Activated CD4-positive, alpha-beta T cell treated with anti-CD3 and anti-CD28 coated beads for 24 hours (primary cell): ENCODE measurements at regions not wholly inside any gene's neighbourhood (a gene's known extent, or its start where the extent isn't known, plus 50 kb on each side); places are given as distances from the start of the nearest gene placed in this dataset.

Experiments used
- DNase-seq, 2 donors: peaks; one replicate each; pipeline ENCODE4 v3.0.0-alpha.2; 2020; ENCODE audit warnings: low read depth in 2 of 2

DNA sequence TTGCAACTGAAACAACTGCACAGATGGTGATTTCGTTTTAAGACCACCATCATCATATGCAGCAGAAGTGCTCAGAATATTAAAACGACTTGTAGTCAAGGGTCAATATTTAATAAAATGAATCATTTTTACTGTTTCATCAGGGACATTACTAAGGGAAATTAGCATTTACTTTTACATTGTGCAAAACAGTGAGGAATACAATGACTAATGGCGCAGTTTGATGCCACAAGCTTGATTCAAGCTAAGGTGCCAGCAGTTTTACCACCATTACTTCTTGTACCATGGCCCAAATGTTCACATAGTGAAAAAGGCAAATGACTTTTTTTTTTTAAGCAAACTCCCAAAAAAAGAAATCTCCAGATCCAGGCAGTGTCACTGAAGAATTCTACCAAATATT is 277.4 kb upstream of the CHRNA7 start:
- no peak for DNase-seq

GRCh38 chr15:31758126-31758525 is 272.2 kb upstream of the CHRNA7 start:
- DNase-seq = no peak

- DNase-seq = no peak
These were observed 262.3 kb upstream of the CHRNA7 start for GRCh38 chr15:31768055-31768454.

- DNase-seq = no peak
These were observed 256.3 kb upstream of the CHRNA7 start for GRCh38 chr15:31774045-31774444.

DNA sequence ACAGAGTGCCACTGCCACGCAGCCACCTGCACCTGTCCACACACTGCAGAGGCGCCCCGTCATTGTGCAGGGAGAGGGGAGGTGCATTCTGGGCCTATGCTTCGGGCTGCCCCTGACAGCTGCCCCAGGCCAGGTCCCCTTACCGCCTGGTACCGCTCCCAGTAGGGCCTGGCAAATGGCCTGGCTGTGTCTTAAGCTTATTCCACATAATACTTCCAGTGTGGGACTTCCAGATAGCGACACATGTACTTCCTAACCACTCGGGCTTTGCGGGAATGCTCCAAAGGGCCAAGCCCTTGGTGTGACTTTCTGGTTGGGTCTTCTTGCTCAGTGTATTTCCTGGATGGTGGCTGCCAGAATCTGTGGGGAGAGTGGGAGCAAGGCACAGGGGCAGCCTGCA is 254.3 kb upstream of the CHRNA7 start:
- no peak for DNase-seq

- no peak for DNase-seq
These were observed 249.1 kb upstream of the CHRNA7 start for GRCh38 chr15:31781261-31781660.

DNA sequence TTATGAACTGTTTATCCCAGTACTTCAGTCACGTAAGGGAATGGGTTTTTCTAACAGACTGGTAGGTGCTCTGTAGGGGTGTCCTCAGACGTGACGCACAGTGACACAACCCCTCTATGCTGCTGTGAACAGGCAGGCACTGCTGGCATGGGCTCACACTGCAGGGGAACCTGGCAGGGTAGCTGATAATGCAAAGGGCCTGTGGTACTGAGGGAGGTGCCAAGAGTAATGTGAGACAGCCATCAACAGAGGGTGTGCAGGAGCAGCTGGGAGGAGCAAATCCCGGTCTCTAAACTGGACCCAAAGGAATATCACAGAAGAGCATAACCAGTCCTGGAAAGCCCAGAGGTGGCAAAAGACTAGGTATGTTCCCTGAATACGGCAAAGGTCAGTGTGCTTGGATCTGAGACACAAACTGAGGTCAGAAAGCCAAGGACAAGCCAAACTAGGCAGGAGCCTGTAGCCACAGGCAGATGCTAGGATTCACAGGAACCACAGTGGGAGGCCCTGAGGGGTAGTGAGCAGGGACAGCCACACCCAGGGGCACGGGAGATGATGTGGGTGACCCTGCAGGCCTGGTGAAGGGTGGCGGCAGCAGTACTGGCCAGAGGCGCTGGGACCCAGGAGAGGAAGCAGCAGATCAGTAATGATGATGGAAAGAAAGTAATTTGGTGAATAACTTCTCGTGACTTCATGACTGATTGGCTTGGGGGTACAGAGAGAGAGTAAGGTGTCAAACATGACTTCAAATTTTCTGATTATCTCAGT is 248.1 kb upstream of the CHRNA7 start:
- DNase-seq = no peak

DNA sequence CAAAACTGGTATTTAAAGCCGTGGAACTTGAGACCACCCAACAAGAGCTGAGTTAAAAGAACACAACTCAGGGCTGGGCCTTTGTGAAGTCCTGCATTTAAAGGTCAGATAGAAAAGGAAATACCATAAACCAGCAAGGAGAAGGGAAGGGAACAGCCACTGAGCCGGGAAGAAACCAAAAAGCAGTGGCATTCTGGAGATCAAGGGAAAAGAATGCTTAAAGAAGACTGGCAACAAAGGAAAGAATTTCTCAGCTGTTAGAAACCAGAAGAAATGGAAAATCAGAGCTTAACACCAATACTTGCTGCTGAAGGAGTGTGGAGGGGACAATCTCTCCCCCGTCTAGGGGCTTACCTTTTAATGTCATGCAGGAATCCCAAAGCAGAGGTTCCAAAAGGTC is 247.4 kb upstream of the CHRNA7 start:
- no peak for DNase-seq

DNA sequence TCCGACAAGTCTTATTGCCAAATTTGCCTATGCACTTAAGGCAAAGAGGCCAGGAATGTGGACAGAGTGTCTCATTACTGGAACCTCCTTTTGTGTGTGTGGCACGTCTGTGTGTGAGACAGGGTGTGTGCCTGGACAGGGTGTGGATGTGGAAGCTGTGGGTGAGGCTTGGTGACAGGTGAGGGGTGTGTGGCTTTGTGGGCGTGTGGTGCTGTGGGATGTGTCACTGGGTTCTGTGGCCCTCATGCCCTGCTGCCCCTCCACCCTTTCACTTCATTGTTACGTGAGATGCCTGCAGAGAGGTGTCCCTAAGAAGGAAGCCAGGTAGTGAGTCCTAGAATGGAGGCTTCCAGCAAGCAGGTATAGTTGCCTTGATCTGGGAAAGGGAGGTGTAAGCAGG is 244.0 kb upstream of the CHRNA7 start:
- no peak for DNase-seq

DNA sequence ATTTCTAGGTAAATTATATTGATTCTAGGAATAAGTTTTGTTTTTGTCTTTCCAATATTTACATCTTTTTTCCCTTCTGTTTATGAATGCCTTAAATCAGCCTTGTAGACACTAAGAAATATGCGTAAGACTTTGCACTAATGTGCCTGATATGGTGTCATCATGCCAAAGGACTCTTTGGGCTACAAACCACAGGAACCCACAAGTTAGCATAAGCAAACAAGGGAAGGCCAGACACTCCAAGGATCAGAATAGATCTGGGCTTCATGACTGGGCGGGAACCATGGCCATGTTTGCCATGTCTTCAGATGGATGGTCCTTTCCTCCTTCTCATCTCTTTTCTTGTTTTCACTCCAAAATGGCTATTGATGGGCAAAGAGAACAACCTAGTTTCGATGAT is 242.2 kb upstream of the CHRNA7 start:
- no peak for DNase-seq

GRCh38 chr15:31792611-31793199 is 237.6 kb upstream of the CHRNA7 start:
- DNase-seq = no peak

GRCh38 chr15:31799319-31799714 is 231.0 kb upstream of the CHRNA7 start:
- DNase-seq = no peak

- DNase-seq = no peak
These were observed 230.5 kb upstream of the CHRNA7 start for GRCh38 chr15:31799715-31800321.

- no peak for DNase-seq
These were observed 229.2 kb upstream of the CHRNA7 start for GRCh38 chr15:31801152-31801551.

- no peak for DNase-seq
These were observed 227.6 kb upstream of the CHRNA7 start for GRCh38 chr15:31802761-31803160.

DNA sequence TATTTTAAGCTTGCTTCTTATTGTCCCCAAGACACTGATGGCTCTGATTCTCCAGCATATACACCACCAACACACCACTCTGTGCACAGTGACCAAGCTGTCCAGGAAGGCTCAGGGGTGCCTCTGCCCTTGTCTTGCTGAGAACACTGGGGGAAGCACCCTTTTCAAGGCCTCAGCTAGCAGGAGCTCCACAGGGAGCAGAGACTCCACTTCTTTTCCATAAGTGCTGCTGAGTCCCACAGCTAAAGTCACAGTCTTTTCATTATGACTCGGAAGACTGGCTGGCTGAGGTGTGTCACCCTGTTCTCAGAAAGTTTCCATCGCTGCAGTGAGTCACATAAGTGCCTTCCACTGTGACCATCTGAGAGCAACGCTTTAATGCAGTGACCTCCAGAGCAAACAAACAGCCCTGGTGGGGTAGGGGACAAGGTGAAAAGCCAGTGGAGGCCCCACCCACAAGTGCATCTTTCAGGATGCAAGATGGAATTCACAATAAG is 226.9 kb upstream of the CHRNA7 start:
- no peak for DNase-seq

- DNase-seq = no peak
These were observed 225.1 kb upstream of the CHRNA7 start for GRCh38 chr15:31805090-31805662.

GRCh38 chr15:31806106-31806505 is 224.2 kb upstream of the CHRNA7 start:
- DNase-seq = no peak

- no peak for DNase-seq
These were observed 218.7 kb upstream of the CHRNA7 start for GRCh38 chr15:31811641-31812040.

DNA sequence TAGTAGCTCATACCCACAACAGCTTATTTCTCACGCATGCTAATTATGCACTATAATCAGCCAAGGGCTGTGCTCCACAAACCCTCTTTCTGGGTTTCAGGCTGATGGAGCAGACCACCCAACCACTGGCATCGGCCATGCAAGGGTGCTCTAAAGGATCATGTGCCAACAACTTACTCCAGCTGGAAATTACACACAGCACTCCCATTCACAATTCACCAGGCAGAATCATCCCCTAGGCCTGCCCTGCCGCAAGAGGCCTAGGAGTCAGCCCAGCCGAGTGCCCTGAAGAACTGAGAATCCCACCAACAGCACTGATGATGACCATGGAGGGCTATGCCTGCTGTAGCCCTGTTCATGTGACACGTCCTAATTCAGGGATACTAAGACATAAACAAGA is 216.2 kb upstream of the CHRNA7 start:
- no peak for DNase-seq

- DNase-seq = no peak
These were observed 214.7 kb upstream of the CHRNA7 start for GRCh38 chr15:31815411-31816155.

GRCh38 chr15:31822463-31822862 is 207.9 kb upstream of the CHRNA7 start:
- DNase-seq = no peak
